HPDE6-E6E7 (cell line): ENCODE measurements at regions not wholly inside any gene's neighbourhood (a gene's known extent, or its start where the extent isn't known, plus 50 kb on each side); places are given as distances from the start of the nearest gene placed in this dataset.

ENCODE experiments used
- DNase-seq: peaks from one replicate; pipeline ENCODE4 v3.0.0; 2011; ENCODE audit warnings: missing footprints; ENCODE audit errors: extremely low spot score

DNA sequence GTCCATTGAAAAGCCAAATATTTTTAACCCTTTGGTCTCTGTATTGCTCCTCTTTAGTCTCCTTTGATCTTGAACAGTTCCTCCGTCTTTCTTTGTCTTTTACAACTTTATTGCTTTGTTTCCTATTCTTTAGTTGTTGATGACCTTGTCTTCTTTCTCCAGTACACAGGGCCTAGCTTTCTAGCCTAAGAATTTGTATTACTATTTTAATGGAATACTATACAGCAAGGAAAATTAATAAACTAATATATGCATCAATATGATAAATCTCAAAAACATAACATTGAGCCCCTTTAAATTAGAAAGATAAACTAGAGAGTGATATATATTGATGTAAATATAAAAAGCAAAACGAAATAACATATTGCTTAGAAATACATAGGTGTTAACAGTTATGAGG is 88.7 kb downstream of the NR1D2 start:
- DNase-seq, result no peak

GRCh38 chr3:24034464-24034863 is 89.4 kb downstream of the NR1D2 start:
- no peak for DNase-seq

GRCh38 chr3:24037971-24038370 is 92.9 kb downstream of the NR1D2 start:
- DNase-seq, result no peak

DNA sequence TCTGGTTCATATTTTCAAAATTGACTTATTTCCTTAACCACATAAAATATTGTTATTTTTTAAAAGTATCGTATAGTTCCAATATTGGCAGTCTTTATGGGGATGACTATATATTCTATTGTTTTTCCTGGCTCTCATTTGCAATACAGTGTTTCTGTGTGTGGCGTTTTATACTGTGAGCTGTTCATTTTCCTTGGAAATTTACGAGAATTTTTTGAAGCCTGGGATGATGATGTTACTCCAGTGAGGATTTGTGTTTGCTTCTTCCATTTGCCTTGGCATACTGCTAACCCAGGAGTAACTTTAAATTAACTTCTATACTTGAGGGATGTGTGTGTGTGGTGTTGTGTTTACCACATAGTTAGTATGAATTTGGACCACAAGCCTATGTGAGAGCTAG is 95.2 kb downstream of the NR1D2 start:
- no peak for DNase-seq

DNA sequence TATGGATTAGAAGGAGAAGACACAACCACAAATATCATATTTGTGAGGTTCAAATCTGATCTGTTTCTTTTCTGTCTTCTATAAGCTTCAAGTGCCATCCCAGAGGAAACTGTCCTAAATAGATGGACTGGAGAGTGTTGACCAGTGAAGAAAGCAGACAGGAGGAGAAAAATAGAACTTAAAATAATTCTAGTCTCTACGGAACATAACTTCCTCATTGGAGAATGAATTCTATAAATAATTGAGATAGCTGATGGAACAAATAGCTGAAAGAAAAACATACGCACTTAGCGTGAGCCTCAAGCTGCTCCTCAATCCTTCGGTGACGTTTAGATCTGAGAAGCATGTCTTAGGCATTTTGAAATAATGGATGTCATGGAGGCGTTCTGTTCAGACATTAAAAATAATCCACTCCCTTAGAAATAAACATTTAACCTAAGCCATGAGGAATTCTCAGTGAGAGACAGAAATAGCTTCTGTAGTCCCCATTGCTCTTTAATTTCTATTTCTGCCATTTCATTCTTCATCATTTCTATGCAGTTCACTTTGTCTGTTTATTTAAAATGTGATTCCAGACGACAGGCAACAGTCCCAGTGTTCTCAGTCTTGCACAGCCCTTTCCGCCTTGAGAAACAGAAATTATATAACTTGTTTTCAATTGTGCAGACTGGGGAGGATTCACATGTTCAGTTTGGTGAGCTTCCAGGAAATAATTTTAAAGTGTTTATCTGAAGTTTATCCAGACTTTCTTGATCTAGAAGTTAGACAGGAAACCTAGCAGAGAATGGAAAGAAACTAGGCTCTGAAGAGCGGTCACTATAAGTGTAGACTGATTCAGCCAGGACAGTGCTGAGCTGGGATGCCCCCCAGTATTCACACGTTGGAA is 97.3 kb downstream of the NR1D2 start:
- no peak for DNase-seq

DNA sequence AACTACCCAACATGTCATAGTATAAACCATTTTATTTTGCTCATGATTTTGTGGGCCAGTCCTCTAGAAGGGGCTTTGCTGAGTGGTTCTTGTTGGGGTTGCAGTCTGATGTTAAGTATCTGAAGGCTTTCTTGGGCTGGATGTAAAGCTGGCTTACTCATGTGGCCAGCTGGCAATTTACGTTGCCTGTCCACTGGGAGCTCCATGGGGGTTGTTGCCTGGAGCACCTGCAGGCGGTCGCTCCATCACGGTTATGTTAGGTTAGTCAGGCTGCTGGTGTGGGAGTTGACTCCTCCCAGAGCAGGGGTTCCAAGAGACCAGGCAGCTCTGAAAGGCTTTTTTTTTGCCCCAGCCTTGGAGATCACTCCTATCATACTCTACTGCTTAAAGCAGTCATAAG is 98.1 kb downstream of the NR1D2 start:
- DNase-seq, result no peak

GRCh38 chr3:24043985-24044384 is 98.9 kb downstream of the NR1D2 start:
- no peak for DNase-seq

DNA sequence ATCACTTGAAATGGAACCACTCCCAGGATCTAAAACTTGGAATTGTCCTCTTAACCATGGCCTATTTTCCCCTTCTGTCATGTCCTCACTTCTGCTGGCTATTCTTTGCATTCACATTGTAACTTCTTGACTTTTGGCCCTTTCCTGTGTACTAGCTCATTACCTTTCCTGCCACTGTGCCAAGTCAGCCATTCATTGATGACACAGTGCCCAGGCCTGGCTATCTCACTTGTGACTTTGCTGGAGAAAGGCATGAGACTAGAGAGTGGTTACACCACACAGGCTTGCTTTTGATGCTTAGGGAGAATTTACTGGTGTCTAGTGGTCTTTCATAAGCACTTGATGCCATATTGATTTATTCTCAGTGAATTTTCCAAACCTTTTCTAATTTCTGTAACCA is 101.1 kb downstream of the NR1D2 start:
- no peak for DNase-seq

- no peak for DNase-seq
These were observed 102.4 kb downstream of the NR1D2 start for GRCh38 chr3:24047513-24047912.

GRCh38 chr3:24048843-24049242 is 103.8 kb downstream of the NR1D2 start:
- no peak for DNase-seq

DNA sequence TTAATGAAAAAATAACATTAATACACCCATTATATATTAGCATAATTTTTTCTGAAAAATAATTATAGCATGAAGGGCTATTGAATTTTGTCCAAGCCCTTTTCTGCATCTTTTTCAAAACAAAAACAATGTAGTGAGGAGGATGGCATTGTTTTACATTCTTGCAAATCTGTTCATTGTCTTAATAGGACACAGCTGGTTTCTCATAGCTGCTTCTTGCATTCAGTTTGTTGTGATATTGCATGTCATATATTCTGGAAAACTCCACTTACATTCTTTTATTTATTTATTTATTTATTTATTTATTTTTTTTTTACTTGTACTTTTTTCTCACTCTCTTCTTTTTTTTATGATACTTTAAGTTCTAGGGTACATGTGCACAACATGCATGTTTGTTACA is 107.4 kb downstream of the NR1D2 start:
- no peak for DNase-seq

DNA sequence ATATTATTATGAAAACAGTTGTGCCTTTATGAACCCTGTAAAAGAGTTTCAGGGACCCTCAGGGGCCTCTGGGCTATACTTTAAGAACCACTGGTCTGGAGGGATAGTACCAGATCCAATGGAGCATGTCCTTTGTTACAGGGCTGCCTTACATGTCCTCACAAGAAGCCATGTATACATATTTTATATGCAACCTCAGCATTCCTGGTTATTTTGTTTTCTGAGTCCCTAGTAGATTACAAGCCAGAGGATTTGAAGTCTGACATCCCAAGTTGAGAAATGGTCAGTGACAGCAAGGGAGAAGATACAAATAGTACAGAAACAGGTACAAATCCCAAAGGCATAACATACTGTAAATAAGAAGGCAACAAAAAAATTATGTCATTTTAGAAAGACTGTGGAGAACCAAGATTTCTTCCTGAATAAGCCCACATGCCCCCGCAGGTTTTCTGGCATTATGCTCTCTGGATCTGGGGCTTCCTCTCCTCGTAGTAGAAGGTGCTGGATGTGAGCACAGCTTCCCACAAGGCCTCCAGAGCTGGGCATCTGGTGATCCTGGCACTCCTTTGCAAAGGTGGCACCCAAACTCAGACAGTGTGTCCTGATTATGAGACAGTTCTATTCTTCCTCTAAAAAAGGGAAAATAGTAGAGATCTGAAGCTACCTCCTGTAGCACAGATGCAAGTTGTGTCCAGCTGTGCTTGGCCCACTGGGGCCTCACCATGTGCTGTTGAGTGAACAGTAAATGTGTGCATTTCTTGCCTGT is 114.0 kb downstream of the NR1D2 start:
- DNase-seq, result no peak

GRCh38 chr3:24060055-24060454 is 115.0 kb downstream of the NR1D2 start:
- DNase-seq, result peak; percentile 37

GRCh38 chr3:24062916-24063315 is 117.8 kb downstream of the NR1D2 start:
- no peak for DNase-seq
